Heart right ventricle (tissue), 16 donors: ENCODE measurements at regions not wholly inside any gene's neighbourhood (a gene's known extent, or its start where the extent isn't known, plus 50 kb on each side); places are given as distances from the start of the nearest gene placed in this dataset.

Experiments used
- ATAC-seq, 8 donors: fragments of 200-7000 bp; cut with Tn5 transposase; one replicate each; pipeline ENCODE4 v1.9.1; 2020; ENCODE audit warnings: mild to moderate bottlenecking in 8 of 8, moderate library complexity in 8 of 8, moderate number of reproducible peaks in 1 of 8
- DNase-seq, 2 donors: peaks; one replicate each; pipeline ENCODE4 v3.0.0-alpha.2; 2020
- H3K27ac ChIP-seq, 10 donors: fragments of 200-600 bp; sonication (generic) in 2 of 10; one replicate each; pipeline versions ENCODE4 v1.5.0 to v1.8.0; 2020 to 2022; ENCODE audit warnings: mild to moderate bottlenecking in 3 of 10
- H3K27me3 ChIP-seq, 7 donors: fragments of 200-600 bp; one replicate each; pipeline ENCODE4 v1.8.0; 2021 to 2022; ENCODE audit warnings: mild to moderate bottlenecking in 2 of 7
- H3K36me3 ChIP-seq, 9 donors: fragments of 200-600 bp; sonication (generic) in 1 of 9; one replicate each; pipeline versions ENCODE4 v1.5.0 to v1.8.0; 2020 to 2022; ENCODE audit warnings: mild to moderate bottlenecking in 2 of 9
- H3K4me1 ChIP-seq, 9 donors: fragments of 200-600 bp; sonication (generic) in 1 of 9; one replicate each; pipeline versions ENCODE4 v1.5.0 to v1.8.0; 2020 to 2022; ENCODE audit warnings: mild to moderate bottlenecking in 4 of 9
- H3K4me3 ChIP-seq, 10 donors: fragments of 200-600 bp; sonication (generic) in 2 of 10; one replicate each; pipeline versions ENCODE4 v1.5.0 to v1.8.0; 2020 to 2022; ENCODE audit warnings: mild to moderate bottlenecking in 7 of 10, moderate library complexity in 2 of 10
- H3K9me3 ChIP-seq, 11 donors: fragments of 200-600 bp in 10 of 11; sonication (generic) in 2 of 11; one replicate each; pipeline versions ENCODE4 v1.5.0 to v1.8.0; 2013 to 2022; ENCODE audit warnings: mild to moderate bottlenecking in 2 of 11, control low read depth in 1 of 11, moderate library complexity in 1 of 11
- WGBS, 2 donors: extraction: QIAGEN DNeasy Blood & Tissue Kit; methylation state at CpG; one replicate each; pipeline ENCODE4 v1.1.7; 2013; ENCODE audit warnings: inconsistent platforms in 1 of 2; 5-methylcytosine and 5-hydroxymethylcytosine counted together
- intact Hi-C, 10 donors: fragments of 100-400 bp; cut with DNase I; formaldehyde crosslinking; loops; one replicate each; pipeline versions ENCODE4 v1.11.1 to v1.14.2; 2022
- TF ChIP-seq, protein P1 (sequence below), 9 donors: fragments of 200-600 bp; sonication (generic) in 2 of 9; IDR thresholded peaks; one replicate each; pipeline versions ENCODE4 v1.5.0 to v1.8.0; 2021 to 2022; ENCODE audit warnings: antibody characterized with exemption in 9 of 9, mild to moderate bottlenecking in 5 of 9, moderate library complexity in 1 of 9
- donor health status: Arrhythmogenic right ventricular cardiomyopathy.
- donor health status: ischemic (EF 13 %, LVEDD 7.1; RV severe dilation, severe dysfunction).
- donor health status: healthy with polysubstance abuse.
- donor health status: DM: no; HTN: yes; CAD: no.
- donor health status: DM: no; HTN: no; CAD: no.
- donor health status: ischemic (EF 25% LVEDD 6.9; RV normal size, moderate dysfunction).
- donor health status: ischemic (EF 25% LVEDD 5.7; RV mildly dilated, moderate dysfunction).
- donor health status: healthy.
- donor health status: DM: yes; HTN: yes; CAD: no.
- donor health status: Ischemic cardiomyopathy.
- donor health status: ischemic (EF 35%, LVEDD 5.7; RV mildly dilated, moderate dysfunction).
- donor health status: nonischemic (EF 11% LVEDD 7.7; RV severe dilation, severe dysfunction).
- donor health status: DM: yes; HTN: yes; CAD: no.
- donor health status: PGD.
- donor health status: ischemic (EF 29% LVEDD 5.4; RV normal size, mild dysfunction).
- donor health status: nonischemic (EF 23%, LVEDD 6.1; RV moderate dilation, normal function).

DNA sequence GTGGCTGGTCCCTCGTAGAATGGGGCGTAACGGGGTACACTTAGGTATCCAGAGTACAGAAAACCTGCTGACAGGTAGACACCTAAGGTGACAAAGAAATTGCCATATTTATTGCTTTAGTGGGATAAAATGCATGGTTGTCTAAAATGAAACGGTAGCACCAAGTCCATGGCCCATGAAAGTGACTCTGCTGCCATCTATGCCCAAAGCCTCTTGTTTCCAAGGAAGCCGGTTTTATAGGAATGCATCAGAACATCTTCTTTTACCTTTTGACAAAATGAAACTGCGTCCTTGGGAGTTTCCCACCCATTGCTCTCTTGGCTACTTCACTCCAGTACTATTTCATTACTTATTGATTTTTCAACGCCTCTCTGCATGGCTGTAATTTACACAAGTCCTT is 151.3 kb upstream of the ZFHX3 start:
- intact Hi-C loops = loop anchor here in 8 of 10 donors (5.0 to 10.0 kb wide), 6 partner anchors 364 to 697 kb away; no protein-coding TSS in a partner anchor
- H3K27me3 ChIP-seq = no peaks in the 10 kb centered on the region
- no peak for DNase-seq
- TF ChIP-seq, protein P1, sequence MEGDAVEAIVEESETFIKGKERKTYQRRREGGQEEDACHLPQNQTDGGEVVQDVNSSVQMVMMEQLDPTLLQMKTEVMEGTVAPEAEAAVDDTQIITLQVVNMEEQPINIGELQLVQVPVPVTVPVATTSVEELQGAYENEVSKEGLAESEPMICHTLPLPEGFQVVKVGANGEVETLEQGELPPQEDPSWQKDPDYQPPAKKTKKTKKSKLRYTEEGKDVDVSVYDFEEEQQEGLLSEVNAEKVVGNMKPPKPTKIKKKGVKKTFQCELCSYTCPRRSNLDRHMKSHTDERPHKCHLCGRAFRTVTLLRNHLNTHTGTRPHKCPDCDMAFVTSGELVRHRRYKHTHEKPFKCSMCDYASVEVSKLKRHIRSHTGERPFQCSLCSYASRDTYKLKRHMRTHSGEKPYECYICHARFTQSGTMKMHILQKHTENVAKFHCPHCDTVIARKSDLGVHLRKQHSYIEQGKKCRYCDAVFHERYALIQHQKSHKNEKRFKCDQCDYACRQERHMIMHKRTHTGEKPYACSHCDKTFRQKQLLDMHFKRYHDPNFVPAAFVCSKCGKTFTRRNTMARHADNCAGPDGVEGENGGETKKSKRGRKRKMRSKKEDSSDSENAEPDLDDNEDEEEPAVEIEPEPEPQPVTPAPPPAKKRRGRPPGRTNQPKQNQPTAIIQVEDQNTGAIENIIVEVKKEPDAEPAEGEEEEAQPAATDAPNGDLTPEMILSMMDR (IDR thresholded peaks at IDR 0.05) = no peak
- 88 to 90% methylated on average over 7 of the region's 7 CpGs for WGBS, 2 donors
- no peak for ATAC-seq
- no peaks in the 10 kb centered on the region for H3K36me3 ChIP-seq
- H3K27ac ChIP-seq = no peak overlapping the region
- H3K9me3 ChIP-seq = no peaks in the 10 kb centered on the region
- H3K4me3 ChIP-seq = no peak overlapping the region
- H3K4me1 ChIP-seq = no peaks in the 10 kb centered on the region

DNA sequence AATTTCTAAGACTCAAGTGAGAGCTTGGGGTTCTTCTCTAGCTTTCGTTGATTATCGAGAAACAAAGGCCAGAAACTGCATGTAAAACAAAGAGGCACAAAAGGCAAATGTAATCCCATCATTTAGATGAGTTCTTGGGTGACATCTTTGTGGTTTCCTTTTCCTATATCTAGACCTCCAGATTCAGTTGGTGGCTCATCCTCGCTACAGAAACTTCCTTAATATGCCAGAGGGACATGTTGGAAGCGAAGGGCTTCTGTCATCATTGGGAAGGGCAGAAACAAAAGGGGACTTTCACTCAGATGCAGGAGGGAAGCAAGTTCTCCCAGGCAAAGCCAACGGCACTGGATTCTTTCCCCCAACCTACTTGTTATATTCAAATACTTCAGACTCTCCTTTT is 150.6 kb upstream of the ZFHX3 start:
- Histone ChIP-seq H3K4me1 (no peaks in the 10 kb centered on the region), H3K4me3 (no peak overlapping the region), H3K27me3 (no peaks in the 10 kb centered on the region), H3K27ac (no peak overlapping the region), H3K9me3 (no peaks in the 10 kb centered on the region), H3K36me3 (no peaks in the 10 kb centered on the region)
- intact Hi-C loops = loop anchor here in 8 of 10 donors (5.0 to 10.0 kb wide), 6 partner anchors 364 to 696 kb away; no protein-coding TSS in a partner anchor
- ATAC-seq (no peak), DNase-seq (no peak)
- TF ChIP-seq, protein P1 (IDR thresholded peaks at IDR 0.05) = no peak
- WGBS, 2 donors = 87 to 97% methylated on average over 5 of the region's 5 CpGs

DNA sequence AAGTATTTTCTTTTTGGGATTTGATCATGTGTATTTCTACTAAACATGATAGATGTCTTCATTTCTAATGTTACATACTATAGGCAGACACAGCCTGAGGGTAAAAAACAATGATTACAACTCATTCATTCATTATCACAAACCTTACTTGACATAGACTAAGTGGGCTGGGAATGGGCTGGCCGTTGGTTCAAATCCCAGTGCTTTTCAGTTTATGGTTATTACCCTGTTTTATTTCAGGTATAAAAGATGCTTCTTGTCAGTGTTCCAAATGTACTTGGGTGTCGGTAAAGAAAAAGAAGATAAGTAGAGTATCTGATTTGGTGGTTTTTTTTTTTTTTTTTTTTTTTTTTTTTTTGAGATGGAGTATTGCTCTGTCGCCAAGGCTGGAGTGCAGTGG is 149.7 kb upstream of the ZFHX3 start:
- intact Hi-C loops = loop anchor here (1.0 to 10.0 kb wide), 9 partner anchors 363 to 695 kb away; no protein-coding TSS in a partner anchor
- no peaks in the 10 kb centered on the region for H3K36me3 ChIP-seq
- no peak for ATAC-seq
- no peak overlapping the region for H3K27ac ChIP-seq
- H3K27me3 ChIP-seq = no peaks in the 10 kb centered on the region
- TF ChIP-seq, protein P1 (IDR thresholded peaks at IDR 0.05) = no peak
- no peak for DNase-seq
- 94 to 97% methylated on average over 3 of the region's 3 CpGs for WGBS, 2 donors
- H3K9me3 ChIP-seq = no peaks in the 10 kb centered on the region
- H3K4me1 ChIP-seq = no peaks in the 10 kb centered on the region
- H3K4me3 ChIP-seq = no peak overlapping the region

DNA sequence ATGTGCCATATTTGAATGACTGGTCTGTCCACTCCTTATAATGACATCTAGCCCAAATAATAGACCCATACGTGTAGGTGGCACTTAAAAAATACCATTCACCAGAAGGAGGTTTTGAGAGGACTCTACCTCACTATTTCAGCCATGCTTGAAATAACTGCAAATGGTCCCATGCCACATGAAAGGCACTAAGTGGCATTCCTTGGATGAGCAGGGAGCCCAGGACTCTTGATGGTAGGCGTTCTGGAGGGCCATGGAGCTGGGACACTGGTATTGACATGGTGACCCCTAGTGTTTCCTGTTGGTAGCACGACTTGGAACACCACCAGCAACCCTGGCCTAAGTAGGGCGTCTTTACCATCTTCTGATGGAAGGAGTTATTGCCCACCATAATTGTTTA is 148.7 kb upstream of the ZFHX3 start:
- Histone ChIP-seq H3K4me1 (no peaks in the 10 kb centered on the region), H3K27me3 (peaks cover 0 to 1% (median 0%) of the 10 kb centered on the region in 7 donors), H3K9me3 (no peaks in the 10 kb centered on the region), H3K36me3 (no peaks in the 10 kb centered on the region), H3K4me3 (no peak overlapping the region), H3K27ac (no peak overlapping the region)
- 31 to 33% methylated on average over 4 of the region's 4 CpGs for WGBS, 2 donors
- TF ChIP-seq, protein P1 (IDR thresholded peaks at IDR 0.05) = peak; percentile 45 to 76 (median 70)
- intact Hi-C loops = loop anchor here (1.0 to 10.0 kb wide), 9 partner anchors 362 to 694 kb away; no protein-coding TSS in a partner anchor
- ATAC-seq (peak in 7 of 8 donors; percentile 61 to 94 (median 87)), DNase-seq (peak; percentile 48 to 67)
